ENCODE measurements at regions not wholly inside any gene's neighbourhood (a gene's known extent, or its start where the extent isn't known, plus 50 kb on each side); places are given as distances from the start of the nearest gene placed in this dataset.

DNA sequence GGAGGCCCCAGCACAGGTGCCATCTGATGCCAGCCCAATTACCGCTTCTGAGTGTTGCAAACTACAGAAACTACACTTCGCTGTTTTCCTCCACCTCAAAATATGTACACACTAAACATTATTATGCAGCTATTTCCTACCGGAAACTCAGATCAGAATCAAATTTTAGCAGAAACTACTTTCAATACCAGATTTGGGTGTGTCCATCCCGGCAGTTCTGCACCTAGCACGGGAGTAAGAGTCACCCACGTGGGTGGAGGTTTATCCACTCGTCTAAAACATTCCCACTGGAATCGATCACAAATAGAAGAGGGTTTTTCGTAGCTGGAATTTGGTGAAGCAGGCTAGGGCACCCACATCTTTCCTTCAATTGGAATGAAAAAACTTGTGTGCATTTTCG, 214.4 kb upstream of the PRKCQ start:
- TF ChIP-seq EZH2phosphoT487 (IDR thresholded peaks at IDR 0.05; ENCODE audit: insufficient read depth, low read depth), result no peak
- no peak for TF ChIP-seq EZH2 (IDR thresholded peaks at IDR 0.05; ENCODE audit: insufficient read depth, poor library complexity, severe bottlenecking)
- Histone ChIP-seq H3K27ac (no peak overlapping the region), H3K9me2 (ENCODE audit: insufficient read depth) (no peaks in the 10 kb centered on the region), H3F3A (ENCODE audit: insufficient read depth) (no peaks in the 10 kb centered on the region), H3K27me3 (replicated peaks; ENCODE audit: insufficient read depth) (no peaks in the 10 kb centered on the region), H2AFZ (no peak overlapping the region), H3K9ac (no peak overlapping the region), H3K4me1 (ENCODE audit: insufficient read depth) (no peaks in the 10 kb centered on the region), H3K4me2 (ENCODE audit: unreplicated experiment) (no peak overlapping the region), H4K20me1 (ENCODE audit: insufficient read depth) (no peaks in the 10 kb centered on the region), H3K9me3 (ENCODE audit: low read depth) (no peaks in the 10 kb centered on the region), H3K4me3 (no peak overlapping the region), H3K79me2 (ENCODE audit: insufficient read depth) (no peaks in the 10 kb centered on the region), H3K36me3 (ENCODE audit: low read depth) (no peaks in the 10 kb centered on the region)
- in situ Hi-C loops (cut with MboI), result no loop called here
- 77 to 79% methylated on average over 10 of the region's 10 CpGs for WGBS, 2 experiments (ENCODE audit: low coverage in 1 of 2, low lambda C conversion rate in 2 of 2, missing lambda C conversion rate in 2 of 2)
- DNase-seq, result no peak

DNA sequence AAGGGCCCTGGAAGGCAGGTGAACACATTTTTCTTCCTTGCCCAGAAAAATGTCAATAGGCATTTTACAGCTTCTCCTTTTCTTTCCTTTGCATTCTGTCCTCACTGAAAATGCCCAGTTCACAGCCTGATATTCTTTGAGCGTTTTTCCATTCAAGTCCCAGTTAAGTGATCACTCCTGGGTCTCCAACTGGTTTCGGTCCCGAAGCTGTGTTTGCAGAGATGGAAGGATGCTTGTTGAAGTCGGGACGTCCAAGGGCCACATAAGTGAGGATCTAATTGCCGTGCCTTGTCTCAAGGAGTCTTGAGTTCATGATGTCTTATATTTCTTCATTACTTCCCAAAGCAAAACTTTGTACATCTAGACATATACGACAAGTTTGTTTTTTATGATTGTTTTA, 208.7 kb upstream of the PRKCQ start:
- H2AFZ ChIP-seq, result no peak overlapping the region
- H3K27me3 ChIP-seq (replicated peaks; ENCODE audit: insufficient read depth), result no peaks in the 10 kb centered on the region
- no peak overlapping the region for H3K9ac ChIP-seq
- H3K4me3 ChIP-seq, result no peak overlapping the region
- TF ChIP-seq EZH2 (IDR thresholded peaks at IDR 0.05; ENCODE audit: insufficient read depth, poor library complexity, severe bottlenecking), result no peak
- no peak for TF ChIP-seq EZH2phosphoT487 (IDR thresholded peaks at IDR 0.05; ENCODE audit: insufficient read depth, low read depth)
- WGBS, 2 experiments (ENCODE audit: low coverage in 1 of 2, low lambda C conversion rate in 2 of 2, missing lambda C conversion rate in 2 of 2), result 95 to 98% methylated on average over 7 of the region's 7 CpGs
- peaks cover 11% of the 10 kb centered on the region for H3K4me1 ChIP-seq (ENCODE audit: insufficient read depth)
- no peaks in the 10 kb centered on the region for H4K20me1 ChIP-seq (ENCODE audit: insufficient read depth)
- no peak overlapping the region for H3K4me2 ChIP-seq (ENCODE audit: unreplicated experiment)
- 0 out of 2 replicates have a peak, but pooled peaks cover 6% of the 10 kb centered on the region for H3F3A ChIP-seq (ENCODE audit: insufficient read depth)
- H3K36me3 ChIP-seq (ENCODE audit: low read depth), result no peaks in the 10 kb centered on the region
- no peak overlapping the region for H3K27ac ChIP-seq
- no peaks in the 10 kb centered on the region for H3K79me2 ChIP-seq (ENCODE audit: insufficient read depth)
- DNase-seq, result no peak
- in situ Hi-C loops (cut with MboI), result no loop called here
- H3K9me3 ChIP-seq (ENCODE audit: low read depth), result no peaks in the 10 kb centered on the region
- no peaks in the 10 kb centered on the region for H3K9me2 ChIP-seq (ENCODE audit: insufficient read depth)

DNA sequence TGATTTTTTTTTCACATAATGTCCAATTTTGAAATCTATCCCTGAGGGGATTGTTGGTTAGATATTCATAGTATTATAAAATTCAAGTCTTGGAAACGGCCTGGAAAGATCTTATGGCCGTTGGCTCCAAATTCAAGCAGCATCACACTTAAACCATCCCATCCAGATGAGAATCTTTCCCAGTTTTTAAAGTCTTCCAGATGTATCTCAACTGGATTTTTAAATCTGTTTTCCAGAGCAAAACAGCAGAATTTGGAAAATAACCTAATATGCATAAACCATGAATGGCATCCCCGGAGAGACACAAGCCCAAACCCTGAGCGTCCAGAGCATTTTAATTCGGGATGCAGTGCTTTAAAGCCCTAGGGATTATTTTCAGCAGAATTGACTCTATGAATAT, 208.2 kb upstream of the PRKCQ start:
- Histone ChIP-seq H3K4me1 (ENCODE audit: insufficient read depth) (peaks cover 11% of the 10 kb centered on the region), H3K79me2 (ENCODE audit: insufficient read depth) (no peaks in the 10 kb centered on the region), H3K27ac (no peak overlapping the region), H3K9me2 (ENCODE audit: insufficient read depth) (no peaks in the 10 kb centered on the region), H3K27me3 (replicated peaks; ENCODE audit: insufficient read depth) (no peaks in the 10 kb centered on the region), H4K20me1 (ENCODE audit: insufficient read depth) (no peaks in the 10 kb centered on the region), H3K4me3 (no peak overlapping the region), H3K9me3 (ENCODE audit: low read depth) (no peaks in the 10 kb centered on the region), H2AFZ (no peak overlapping the region), H3F3A (ENCODE audit: insufficient read depth) (0 out of 2 replicates have a peak, but pooled peaks cover 6% of the 10 kb centered on the region), H3K4me2 (ENCODE audit: unreplicated experiment) (no peak overlapping the region), H3K36me3 (ENCODE audit: low read depth) (no peaks in the 10 kb centered on the region), H3K9ac (no peak overlapping the region)
- in situ Hi-C loops (cut with MboI), result no loop called here
- DNase-seq, result no peak
- TF ChIP-seq EZH2 (IDR thresholded peaks at IDR 0.05; ENCODE audit: insufficient read depth, poor library complexity, severe bottlenecking) (no peak), EZH2phosphoT487 (IDR thresholded peaks at IDR 0.05; ENCODE audit: insufficient read depth, low read depth) (no peak)
- 59 to 63% methylated on average over 5 of the region's 5 CpGs for WGBS, 2 experiments (ENCODE audit: low coverage in 1 of 2, low lambda C conversion rate in 2 of 2, missing lambda C conversion rate in 2 of 2)

- H2AFZ ChIP-seq, result no peak overlapping the region
- no peaks in the 10 kb centered on the region for H3K36me3 ChIP-seq (ENCODE audit: low read depth)
- no peaks in the 10 kb centered on the region for H4K20me1 ChIP-seq (ENCODE audit: insufficient read depth)
- no peaks in the 10 kb centered on the region for H3K79me2 ChIP-seq (ENCODE audit: insufficient read depth)
- H3K4me1 ChIP-seq (ENCODE audit: insufficient read depth), result peaks cover 11% of the 10 kb centered on the region
- WGBS, 2 experiments (ENCODE audit: low coverage in 1 of 2, low lambda C conversion rate in 2 of 2, missing lambda C conversion rate in 2 of 2), result 95 to 96% methylated on average over 3 of the region's 3 CpGs
- H3K4me3 ChIP-seq, result no peak overlapping the region
- no peak overlapping the region for H3K27ac ChIP-seq
- no peak overlapping the region for H3K9ac ChIP-seq
- no peaks in the 10 kb centered on the region for H3K9me3 ChIP-seq (ENCODE audit: low read depth)
- H3K27me3 ChIP-seq (replicated peaks; ENCODE audit: insufficient read depth), result no peaks in the 10 kb centered on the region
- H3F3A ChIP-seq (ENCODE audit: insufficient read depth), result 0 out of 2 replicates have a peak, but pooled peaks cover 6% of the 10 kb centered on the region
- TF ChIP-seq EZH2 (IDR thresholded peaks at IDR 0.05; ENCODE audit: insufficient read depth, poor library complexity, severe bottlenecking) (no peak), EZH2phosphoT487 (IDR thresholded peaks at IDR 0.05; ENCODE audit: insufficient read depth, low read depth) (no peak)
- DNase-seq, result no peak
- in situ Hi-C loops (cut with MboI), result no loop called here
- no peak overlapping the region for H3K4me2 ChIP-seq (ENCODE audit: unreplicated experiment)
- H3K9me2 ChIP-seq (ENCODE audit: insufficient read depth), result no peaks in the 10 kb centered on the region
Observed at GRCh38 chr10:6787718-6788117, 207.6 kb upstream of the PRKCQ start.

DNA sequence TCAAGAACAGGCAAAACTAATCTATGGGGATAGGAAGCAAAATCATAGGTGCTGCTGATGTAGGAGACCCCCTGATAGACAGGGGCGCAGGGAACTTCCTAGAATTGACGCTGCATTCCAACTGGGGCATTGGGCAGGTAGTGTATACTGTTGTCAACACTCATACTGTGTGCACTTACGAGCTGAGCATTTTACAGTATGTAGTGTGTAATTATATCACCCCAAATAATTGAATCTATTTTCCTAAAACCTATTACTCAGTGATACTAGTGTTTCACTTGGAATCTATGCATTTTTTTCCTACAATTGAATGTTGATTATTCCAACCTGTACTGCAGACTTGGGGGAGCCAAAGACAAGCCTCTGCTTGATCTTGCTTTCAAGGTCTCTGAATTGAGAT, 207.0 kb upstream of the PRKCQ start:
- Histone ChIP-seq H3K27ac (peak overlapping the region; percentile 52), H3K4me1 (ENCODE audit: insufficient read depth) (peaks cover 11% of the 10 kb centered on the region), H3F3A (ENCODE audit: insufficient read depth) (0 out of 2 replicates have a peak, but pooled peaks cover 6% of the 10 kb centered on the region), H2AFZ (peak overlapping the region; percentile 67), H3K9me3 (ENCODE audit: low read depth) (no peaks in the 10 kb centered on the region), H3K36me3 (ENCODE audit: low read depth) (no peaks in the 10 kb centered on the region), H3K4me2 (ENCODE audit: unreplicated experiment) (peak overlapping the region; percentile 77), H4K20me1 (ENCODE audit: insufficient read depth) (no peaks in the 10 kb centered on the region), H3K4me3 (peak overlapping the region; percentile 69), H3K9me2 (ENCODE audit: insufficient read depth) (no peaks in the 10 kb centered on the region), H3K9ac (peak overlapping the region; percentile 54), H3K27me3 (replicated peaks; ENCODE audit: insufficient read depth) (no peaks in the 10 kb centered on the region), H3K79me2 (ENCODE audit: insufficient read depth) (no peaks in the 10 kb centered on the region)
- no peak for DNase-seq
- 95 to 99% methylated on average over 3 of the region's 3 CpGs for WGBS, 2 experiments (ENCODE audit: low coverage in 1 of 2, low lambda C conversion rate in 2 of 2, missing lambda C conversion rate in 2 of 2)
- no peak for TF ChIP-seq EZH2phosphoT487 (IDR thresholded peaks at IDR 0.05; ENCODE audit: insufficient read depth, low read depth)
- TF ChIP-seq EZH2 (IDR thresholded peaks at IDR 0.05; ENCODE audit: insufficient read depth, poor library complexity, severe bottlenecking), result no peak
- in situ Hi-C loops (cut with MboI), result no loop called here
